K562 (cell line): ENCODE measurements at regions not wholly inside any gene's neighbourhood (a gene's known extent, or its start where the extent isn't known, plus 50 kb on each side); places are given as distances from the start of the nearest gene placed in this dataset.

Experiments used
- CTCF ChIP-seq, 3 experiments: IDR thresholded peaks in 2 of 3; conservative IDR thresholded peaks in 1 of 3; 2 replicates each; pipeline ENCODE4 v1.5.1; 2011 to 2012; ENCODE audit warnings: low read length in 3 of 3, mild to moderate bottlenecking in 3 of 3, control low read depth in 2 of 3, improper control_type of control experiment in 1 of 3, inconsistent platforms in 1 of 3, low read depth in 1 of 3, mixed read lengths in 1 of 3, moderate library complexity in 1 of 3; ENCODE audit not compliant: insufficient read depth in 2 of 3
- EP300 ChIP-seq: IDR thresholded peaks from 2 replicates; pipeline ENCODE4 v1.6.1; 2012; ENCODE audit warnings: low read length, improper control_type of control experiment
- ETV6 ChIP-seq, 3 experiments: fragments of 150-350 bp in 1 of 3; sonication (generic) in 1 of 3; formaldehyde crosslinking in 1 of 3; IDR thresholded peaks; 2 replicates each; pipeline versions ENCODE4 v1.6.1 to v1.8.0; 2014 to 2022; ENCODE audit warnings: borderline replicate concordance in 2 of 3, low read depth in 2 of 3, antibody characterized with exemption in 1 of 3, low read length in 1 of 3, mild to moderate bottlenecking in 1 of 3, missing genetic modification reagents in 1 of 3
- HDAC6 ChIP-seq: IDR thresholded peaks from 2 replicates; pipeline ENCODE4 v1.6.1; 2012; ENCODE audit warnings: low read depth, mild to moderate bottlenecking, control low read depth, inconsistent platforms, low read length, moderate library complexity
- KLF10 ChIP-seq: fragments of 250-450 bp; sonication (Bioruptor Pico); IDR thresholded peaks from 2 replicates; pipeline ENCODE4 v1.6.1; 2021; ENCODE audit warnings: matching md5 sums
- LEF1 ChIP-seq: fragments of 450-650 bp; IDR thresholded peaks from 2 replicates; pipeline ENCODE4 v1.6.1; 2016; ENCODE audit warnings: mild to moderate bottlenecking
- MLX ChIP-seq, 2 experiments: fragments of 450-650 bp in 1 of 2; sonication (generic) in 1 of 2; formaldehyde crosslinking; conservative IDR thresholded peaks; 2 replicates each; pipeline versions ENCODE4 v1.4.0 to v1.8.1; 2020 to 2022; ENCODE audit warnings: mild to moderate bottlenecking in 1 of 2, missing genetic modification reagents in 1 of 2
- NCOA6 ChIP-seq: fragments of 450-650 bp; IDR thresholded peaks from 2 replicates; pipeline ENCODE4 v1.6.1; 2017; ENCODE audit warnings: mild to moderate bottlenecking
- SIN3A ChIP-seq, 2 experiments: fragments of 150-350 bp in 1 of 2; IDR thresholded peaks; 2 replicates each; pipeline ENCODE4 v1.6.1; 2011 to 2016; ENCODE audit warnings: borderline replicate concordance in 2 of 2, low read depth in 2 of 2, low read length in 2 of 2, mild to moderate bottlenecking in 2 of 2, moderate library complexity in 2 of 2; ENCODE audit not compliant: control insufficient read depth in 1 of 2
- SPI1 ChIP-seq: IDR thresholded peaks from 2 replicates; pipeline ENCODE4 v1.6.1; 2011; ENCODE audit warnings: low read depth, low read length, control low read depth, borderline replicate concordance
- ZSCAN29 ChIP-seq: fragments of 450-650 bp; IDR thresholded peaks from 2 replicates; pipeline ENCODE4 v1.6.1; 2017
- TF ChIP-seq, protein P1 (sequence below): sonication (generic); formaldehyde crosslinking; IDR thresholded peaks from 2 replicates; pipeline ENCODE4 v1.8.0; 2023; ENCODE audit warnings: missing genetic modification reagents, mild to moderate bottlenecking, borderline replicate concordance

- no peak for TF ChIP-seq MLX (CRISPR knock-in tag; conservative IDR thresholded peaks at IDR 0.05)
- no peak for TF ChIP-seq KLF10 (CRISPR knock-in tag)
- no peak for TF ChIP-seq ZSCAN29
- TF ChIP-seq SIN3A (IDR thresholded peaks at IDR 0.05; ENCODE audit: borderline replicate concordance in 2 of 2, control insufficient read depth in 1 of 2, low read depth in 2 of 2, low read length in 2 of 2): no peak
- no peak for TF ChIP-seq NCOA6
- no peak for TF ChIP-seq SPI1
- TF ChIP-seq EP300: no peak
- no peak for TF ChIP-seq LEF1
- TF ChIP-seq CTCF (IDR thresholded peaks at IDR 0.05 in 2 of 3, conservative IDR thresholded peaks at IDR 0.05 in 1 of 3; ENCODE audit: insufficient read depth in 2 of 3, low read depth in 1 of 3, low read length in 3 of 3): no peak
- TF ChIP-seq ETV6 (IDR thresholded peaks at IDR 0.05; ENCODE audit: borderline replicate concordance in 1 of 2, low read depth in 2 of 2, low read length in 1 of 2): no peak
- no peak for TF ChIP-seq ETV6 (CRISPR knock-in tag; IDR thresholded peaks at IDR 0.05; ENCODE audit: borderline replicate concordance)
- TF ChIP-seq, protein P1, sequence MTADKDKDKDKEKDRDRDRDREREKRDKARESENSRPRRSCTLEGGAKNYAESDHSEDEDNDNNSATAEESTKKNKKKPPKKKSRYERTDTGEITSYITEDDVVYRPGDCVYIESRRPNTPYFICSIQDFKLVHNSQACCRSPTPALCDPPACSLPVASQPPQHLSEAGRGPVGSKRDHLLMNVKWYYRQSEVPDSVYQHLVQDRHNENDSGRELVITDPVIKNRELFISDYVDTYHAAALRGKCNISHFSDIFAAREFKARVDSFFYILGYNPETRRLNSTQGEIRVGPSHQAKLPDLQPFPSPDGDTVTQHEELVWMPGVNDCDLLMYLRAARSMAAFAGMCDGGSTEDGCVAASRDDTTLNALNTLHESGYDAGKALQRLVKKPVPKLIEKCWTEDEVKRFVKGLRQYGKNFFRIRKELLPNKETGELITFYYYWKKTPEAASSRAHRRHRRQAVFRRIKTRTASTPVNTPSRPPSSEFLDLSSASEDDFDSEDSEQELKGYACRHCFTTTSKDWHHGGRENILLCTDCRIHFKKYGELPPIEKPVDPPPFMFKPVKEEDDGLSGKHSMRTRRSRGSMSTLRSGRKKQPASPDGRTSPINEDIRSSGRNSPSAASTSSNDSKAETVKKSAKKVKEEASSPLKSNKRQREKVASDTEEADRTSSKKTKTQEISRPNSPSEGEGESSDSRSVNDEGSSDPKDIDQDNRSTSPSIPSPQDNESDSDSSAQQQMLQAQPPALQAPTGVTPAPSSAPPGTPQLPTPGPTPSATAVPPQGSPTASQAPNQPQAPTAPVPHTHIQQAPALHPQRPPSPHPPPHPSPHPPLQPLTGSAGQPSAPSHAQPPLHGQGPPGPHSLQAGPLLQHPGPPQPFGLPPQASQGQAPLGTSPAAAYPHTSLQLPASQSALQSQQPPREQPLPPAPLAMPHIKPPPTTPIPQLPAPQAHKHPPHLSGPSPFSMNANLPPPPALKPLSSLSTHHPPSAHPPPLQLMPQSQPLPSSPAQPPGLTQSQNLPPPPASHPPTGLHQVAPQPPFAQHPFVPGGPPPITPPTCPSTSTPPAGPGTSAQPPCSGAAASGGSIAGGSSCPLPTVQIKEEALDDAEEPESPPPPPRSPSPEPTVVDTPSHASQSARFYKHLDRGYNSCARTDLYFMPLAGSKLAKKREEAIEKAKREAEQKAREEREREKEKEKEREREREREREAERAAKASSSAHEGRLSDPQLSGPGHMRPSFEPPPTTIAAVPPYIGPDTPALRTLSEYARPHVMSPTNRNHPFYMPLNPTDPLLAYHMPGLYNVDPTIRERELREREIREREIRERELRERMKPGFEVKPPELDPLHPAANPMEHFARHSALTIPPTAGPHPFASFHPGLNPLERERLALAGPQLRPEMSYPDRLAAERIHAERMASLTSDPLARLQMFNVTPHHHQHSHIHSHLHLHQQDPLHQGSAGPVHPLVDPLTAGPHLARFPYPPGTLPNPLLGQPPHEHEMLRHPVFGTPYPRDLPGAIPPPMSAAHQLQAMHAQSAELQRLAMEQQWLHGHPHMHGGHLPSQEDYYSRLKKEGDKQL (CRISPR knock-in tag): no peak
- no peak for TF ChIP-seq HDAC6
Measured at GRCh38 chr11:42542336-42542735, 769.5 kb upstream of the API5 start.
